ENCODE measurements at regions not wholly inside any gene's neighbourhood (a gene's known extent, or its start where the extent isn't known, plus 50 kb on each side); places are given as distances from the start of the nearest gene placed in this dataset.

DNA sequence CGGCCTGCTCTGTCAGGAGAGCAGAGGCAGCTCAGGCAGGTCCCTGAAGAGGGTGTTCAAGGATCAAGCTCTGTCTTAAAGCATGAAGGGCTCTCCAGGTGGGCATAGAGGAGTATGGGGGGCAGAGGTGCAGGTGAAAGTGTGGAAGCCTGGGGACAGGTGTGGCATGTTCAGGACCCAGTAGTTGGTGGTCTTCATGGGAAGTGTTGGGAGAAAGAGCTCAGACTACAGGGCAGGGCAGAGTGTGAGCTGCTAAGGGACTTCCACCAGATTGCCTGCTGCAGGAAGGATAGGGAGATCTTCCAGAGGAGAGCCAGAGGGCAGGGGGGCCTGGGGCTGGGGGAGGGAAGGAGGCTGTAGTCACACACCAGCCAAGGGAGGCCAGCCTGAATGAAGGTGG, 156.5 kb upstream of the GDF10 start:
- H3K27me3 ChIP-seq (replicated peaks; ENCODE audit: insufficient read depth, low read depth, low read length, poor library complexity): no peaks in the 10 kb centered on the region
- no peak overlapping the region for H3K4me3 ChIP-seq (ENCODE audit: low read depth, low read length, poor library complexity, severe bottlenecking)
- H3K4me1 ChIP-seq (ENCODE audit: insufficient read depth, low read length, poor library complexity, severe bottlenecking): no peaks in the 10 kb centered on the region
- no peaks in the 10 kb centered on the region for H3K9me3 ChIP-seq (ENCODE audit: low read depth, low read length, poor library complexity, severe bottlenecking)
- H3K27ac ChIP-seq (ENCODE audit: low read depth, low read length, poor library complexity, severe bottlenecking): no peak overlapping the region
- CTCF ChIA-PET: no interaction called here
- no peak for DNase-seq (ENCODE audit: low spot score)
- TF ChIP-seq EZH2 (IDR thresholded peaks at IDR 0.05; ENCODE audit: borderline replicate concordance, low read depth, low read length, poor library complexity, severe bottlenecking): no peak
- TF ChIP-seq, protein P1, sequence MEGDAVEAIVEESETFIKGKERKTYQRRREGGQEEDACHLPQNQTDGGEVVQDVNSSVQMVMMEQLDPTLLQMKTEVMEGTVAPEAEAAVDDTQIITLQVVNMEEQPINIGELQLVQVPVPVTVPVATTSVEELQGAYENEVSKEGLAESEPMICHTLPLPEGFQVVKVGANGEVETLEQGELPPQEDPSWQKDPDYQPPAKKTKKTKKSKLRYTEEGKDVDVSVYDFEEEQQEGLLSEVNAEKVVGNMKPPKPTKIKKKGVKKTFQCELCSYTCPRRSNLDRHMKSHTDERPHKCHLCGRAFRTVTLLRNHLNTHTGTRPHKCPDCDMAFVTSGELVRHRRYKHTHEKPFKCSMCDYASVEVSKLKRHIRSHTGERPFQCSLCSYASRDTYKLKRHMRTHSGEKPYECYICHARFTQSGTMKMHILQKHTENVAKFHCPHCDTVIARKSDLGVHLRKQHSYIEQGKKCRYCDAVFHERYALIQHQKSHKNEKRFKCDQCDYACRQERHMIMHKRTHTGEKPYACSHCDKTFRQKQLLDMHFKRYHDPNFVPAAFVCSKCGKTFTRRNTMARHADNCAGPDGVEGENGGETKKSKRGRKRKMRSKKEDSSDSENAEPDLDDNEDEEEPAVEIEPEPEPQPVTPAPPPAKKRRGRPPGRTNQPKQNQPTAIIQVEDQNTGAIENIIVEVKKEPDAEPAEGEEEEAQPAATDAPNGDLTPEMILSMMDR (conservative IDR thresholded peaks at IDR 0.05; ENCODE audit: low read depth, low read length): no peak
- BruUV-seq (replicated peaks): no TSS peak
- intact Hi-C loops (cut with micrococcal nuclease; ENCODE audit: unreplicated experiment): no loop called here
- POLR2A ChIA-PET (ENCODE audit: low non-redundant PET): no interaction called here
- no peaks in the 10 kb centered on the region for H3K36me3 ChIP-seq (ENCODE audit: insufficient read depth, low read length, poor library complexity, severe bottlenecking)

DNA sequence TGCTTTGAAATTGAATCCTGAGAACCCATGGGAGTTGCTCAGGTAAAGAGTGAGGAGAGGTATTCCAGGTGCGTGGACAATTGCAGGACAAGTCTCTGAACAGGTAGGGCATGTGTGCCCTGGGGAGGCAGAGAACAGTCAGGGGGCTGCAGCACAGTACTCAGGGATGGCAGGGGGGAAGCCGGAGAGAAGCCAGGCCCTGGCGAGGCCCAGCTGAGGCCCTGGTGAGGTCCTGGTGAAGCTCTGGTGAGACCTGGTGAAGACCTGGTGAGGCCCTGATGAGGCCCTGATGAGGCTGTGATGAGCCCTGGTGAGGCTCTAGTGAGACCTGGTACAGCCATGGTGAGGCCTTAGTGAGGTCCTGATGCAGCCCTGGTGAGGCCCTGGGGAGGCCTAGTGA, 155.5 kb upstream of the GDF10 start:
- intact Hi-C loops (cut with micrococcal nuclease; ENCODE audit: unreplicated experiment): no loop called here
- POLR2A ChIA-PET (ENCODE audit: low non-redundant PET): no interaction called here
- BruUV-seq (replicated peaks): no TSS peak
- Histone ChIP-seq H3K27ac (ENCODE audit: low read depth, low read length, poor library complexity, severe bottlenecking) (no peak overlapping the region), H3K36me3 (ENCODE audit: insufficient read depth, low read length, poor library complexity, severe bottlenecking) (no peaks in the 10 kb centered on the region), H3K4me1 (ENCODE audit: insufficient read depth, low read length, poor library complexity, severe bottlenecking) (no peaks in the 10 kb centered on the region), H3K9me3 (ENCODE audit: low read depth, low read length, poor library complexity, severe bottlenecking) (no peaks in the 10 kb centered on the region), H3K27me3 (replicated peaks; ENCODE audit: insufficient read depth, low read depth, low read length, poor library complexity) (no peaks in the 10 kb centered on the region), H3K4me3 (ENCODE audit: low read depth, low read length, poor library complexity, severe bottlenecking) (no peak overlapping the region)
- DNase-seq (ENCODE audit: low spot score): no peak
- CTCF ChIA-PET: no interaction called here
- TF ChIP-seq, protein P1 (conservative IDR thresholded peaks at IDR 0.05; ENCODE audit: low read depth, low read length): no peak
- TF ChIP-seq EZH2 (IDR thresholded peaks at IDR 0.05; ENCODE audit: borderline replicate concordance, low read depth, low read length, poor library complexity, severe bottlenecking): no peak

DNA sequence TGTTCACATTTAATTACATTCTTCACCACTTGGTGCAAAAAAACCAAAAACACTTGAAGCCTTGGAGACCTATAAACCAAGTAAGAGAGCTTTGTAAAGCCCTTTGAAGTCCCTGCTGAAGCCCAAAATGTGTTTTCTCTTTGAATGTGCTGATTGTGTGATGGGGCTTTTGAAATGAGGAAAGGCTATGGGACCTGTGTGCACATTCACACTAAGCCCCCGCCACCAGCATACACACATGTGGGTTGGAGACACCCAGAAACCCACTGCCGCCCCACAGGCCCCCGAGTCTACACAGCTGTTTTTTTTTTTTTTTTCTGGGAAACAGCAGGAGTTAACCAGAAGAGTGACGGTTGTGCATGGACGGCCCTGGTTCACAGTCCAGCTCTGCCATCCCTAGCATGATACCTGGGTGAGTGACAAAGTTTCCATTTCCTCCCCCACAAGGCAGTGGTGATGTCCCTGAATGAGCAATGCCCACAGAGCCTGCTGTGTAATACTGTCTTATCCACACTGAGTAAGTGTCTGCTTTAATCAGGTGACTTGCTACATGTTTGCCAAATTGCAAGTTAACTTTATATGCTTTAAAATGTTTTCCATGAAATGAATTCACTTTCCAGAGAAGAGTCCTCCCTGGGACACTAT, 154.6 kb upstream of the GDF10 start:
- no peak overlapping the region for H3K4me3 ChIP-seq (ENCODE audit: low read depth, low read length, poor library complexity, severe bottlenecking)
- H3K27ac ChIP-seq (ENCODE audit: low read depth, low read length, poor library complexity, severe bottlenecking): no peak overlapping the region
- H3K36me3 ChIP-seq (ENCODE audit: insufficient read depth, low read length, poor library complexity, severe bottlenecking): no peaks in the 10 kb centered on the region
- BruUV-seq (replicated peaks): no TSS peak
- CTCF ChIA-PET: no interaction called here
- no peak for DNase-seq (ENCODE audit: low spot score)
- no peaks in the 10 kb centered on the region for H3K4me1 ChIP-seq (ENCODE audit: insufficient read depth, low read length, poor library complexity, severe bottlenecking)
- H3K9me3 ChIP-seq (ENCODE audit: low read depth, low read length, poor library complexity, severe bottlenecking): no peaks in the 10 kb centered on the region
- POLR2A ChIA-PET (ENCODE audit: low non-redundant PET): no interaction called here
- TF ChIP-seq, protein P1 (conservative IDR thresholded peaks at IDR 0.05; ENCODE audit: low read depth, low read length): no peak
- TF ChIP-seq EZH2 (IDR thresholded peaks at IDR 0.05; ENCODE audit: borderline replicate concordance, low read depth, low read length, poor library complexity, severe bottlenecking): no peak
- H3K27me3 ChIP-seq (replicated peaks; ENCODE audit: insufficient read depth, low read depth, low read length, poor library complexity): no peaks in the 10 kb centered on the region
- intact Hi-C loops (cut with micrococcal nuclease; ENCODE audit: unreplicated experiment): no loop called here
